Cardiac muscle cell (in vitro differentiated cells and primary cell): ENCODE measurements at regions not wholly inside any gene's neighbourhood (a gene's known extent, or its start where the extent isn't known, plus 50 kb on each side); places are given as distances from the start of the nearest gene placed in this dataset.
"Not testable (repeated sequence)": the region's sequence is repeated elsewhere in the genome, so short reads cannot be mapped to it uniquely, and the experiment has no call there.

Experiments used
- DNase-seq, 2 donors: peaks; one replicate each; pipeline versions ENCODE4 v3.0.0 to v3.0.0-alpha.2; 2010 to 2017; ENCODE audit warnings: low read depth in 1 of 2, low spot score in 1 of 2
- H3K27ac ChIP-seq: fragments of 200-600 bp; sonication (generic); 2 replicates; pipeline ENCODE4 v1.5.1; 2016
- H3K27me3 ChIP-seq: fragments of 200-600 bp; sonication (generic); 2 replicates; pipeline ENCODE4 v1.6.0; 2016; ENCODE audit warnings: control low read depth
- H3K36me3 ChIP-seq: fragments of 200-600 bp; sonication (generic); 2 replicates; pipeline ENCODE4 v1.5.1; 2016; ENCODE audit warnings: control low read depth
- H3K4me1 ChIP-seq: fragments of 200-600 bp; sonication (generic); 2 replicates; pipeline ENCODE4 v1.8.1; 2017; ENCODE audit warnings: low read depth, mild to moderate bottlenecking, mixed run types
- H3K4me3 ChIP-seq: fragments of 200-600 bp; sonication (generic); 2 replicates; pipeline ENCODE4 v1.5.1; 2016; ENCODE audit warnings: mild to moderate bottlenecking
- H3K9me3 ChIP-seq: fragments of 200-600 bp; sonication (generic); 2 replicates; pipeline ENCODE4 v1.5.1; 2017; ENCODE audit warnings: low read depth, mild to moderate bottlenecking, control low read depth
- CTCF ChIP-seq: IDR thresholded peaks from 2 replicates; pipeline ENCODE4 v1.5.1; 2012; ENCODE audit warnings: low read depth, mild to moderate bottlenecking, low read length

DNA sequence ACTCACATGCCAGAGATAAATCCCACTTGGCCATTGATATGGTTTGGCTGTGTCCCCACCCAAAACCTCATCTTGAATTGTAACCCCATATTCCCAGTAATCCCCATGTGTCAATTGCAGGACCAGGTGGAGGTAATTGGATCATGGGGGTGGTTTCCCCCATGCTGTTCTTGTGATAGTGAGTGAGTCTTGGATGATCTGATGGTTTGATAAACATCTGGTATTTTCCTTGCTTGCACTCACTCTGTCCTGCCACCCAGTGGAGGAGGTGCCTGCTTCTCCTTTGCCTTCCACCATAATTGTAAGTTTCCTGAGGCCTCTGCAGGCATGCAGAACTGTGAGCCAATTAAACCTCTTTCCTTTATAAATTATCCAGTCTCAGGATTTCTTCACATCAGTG is 50.4 kb upstream of the B3GAT2 start:
- H3K27me3 ChIP-seq, DNase-seq, H3K9me3 ChIP-seq, H3K36me3 ChIP-seq, H3K4me1 ChIP-seq, H3K27ac ChIP-seq, H3K4me3 ChIP-seq: not testable (repeated sequence)

GRCh38 chr6:71011871-71012371 is 55.1 kb upstream of the B3GAT2 start:
- H3K9me3 ChIP-seq: no peaks in the 10 kb centered on the region
- H3K27ac ChIP-seq: no peak overlapping the region
- DNase-seq: no peak
- TF ChIP-seq CTCF: no peak
- H3K27me3 ChIP-seq: no peaks in the 10 kb centered on the region
- H3K4me3 ChIP-seq: no peak overlapping the region
- H3K36me3 ChIP-seq: no peaks in the 10 kb centered on the region
- H3K4me1 ChIP-seq: no peaks in the 10 kb centered on the region

- H3K36me3 ChIP-seq: no peaks in the 10 kb centered on the region
- TF ChIP-seq CTCF: peak; percentile 81
- no peak overlapping the region for H3K4me3 ChIP-seq
- H3K27ac ChIP-seq: no peak overlapping the region
- no peaks in the 10 kb centered on the region for H3K4me1 ChIP-seq
- H3K27me3 ChIP-seq: no peaks in the 10 kb centered on the region
- no peaks in the 10 kb centered on the region for H3K9me3 ChIP-seq
- peak; percentile 67 to 70 for DNase-seq
These were observed 56.1 kb upstream of the B3GAT2 start for GRCh38 chr6:71012866-71013469.

- H3K36me3 ChIP-seq: no peaks in the 10 kb centered on the region
- no peak overlapping the region for H3K27ac ChIP-seq
- no peak for DNase-seq
- no peaks in the 10 kb centered on the region for H3K27me3 ChIP-seq
- no peaks in the 10 kb centered on the region for H3K4me1 ChIP-seq
- H3K4me3 ChIP-seq: no peak overlapping the region
- no peaks in the 10 kb centered on the region for H3K9me3 ChIP-seq
- TF ChIP-seq CTCF: no peak
These were observed 58.5 kb upstream of the B3GAT2 start for GRCh38 chr6:71015392-71015791.

DNA sequence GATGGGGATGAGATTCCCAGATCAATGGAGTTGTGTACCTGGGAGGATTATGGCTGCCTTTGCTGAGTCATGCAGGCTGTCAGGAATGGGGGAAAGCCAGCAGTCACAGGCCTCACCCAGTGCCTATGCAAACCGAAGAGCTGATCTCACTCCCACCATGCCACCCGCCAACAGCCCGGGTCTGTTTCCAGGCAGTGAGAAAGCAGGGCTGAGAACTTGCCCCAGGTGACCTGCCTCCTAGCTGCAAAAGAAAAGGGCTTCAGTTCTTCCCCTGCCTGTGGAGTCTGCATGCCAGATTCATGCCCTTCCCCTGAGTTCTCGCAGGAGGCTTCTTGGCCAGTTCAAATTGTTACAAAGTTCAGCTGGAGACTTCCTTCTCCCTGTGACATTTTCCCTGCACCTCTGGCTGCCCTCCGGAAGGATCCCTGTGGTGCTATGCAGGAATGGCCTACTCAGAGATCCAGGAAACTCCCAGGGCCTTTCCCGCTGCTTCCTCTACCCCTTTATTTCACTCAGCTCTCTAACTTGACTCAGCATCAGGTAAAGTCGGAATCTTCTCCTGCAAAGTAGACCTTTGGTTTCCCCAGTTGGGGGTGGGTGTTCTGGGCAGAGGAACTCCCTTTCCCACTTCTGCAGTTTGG is 71.5 kb upstream of the B3GAT2 start:
- H3K27ac ChIP-seq: no peak overlapping the region
- DNase-seq: no peak
- no peak overlapping the region for H3K4me3 ChIP-seq
- no peaks in the 10 kb centered on the region for H3K4me1 ChIP-seq
- no peaks in the 10 kb centered on the region for H3K9me3 ChIP-seq
- TF ChIP-seq CTCF: no peak
- H3K36me3 ChIP-seq: no peaks in the 10 kb centered on the region
- H3K27me3 ChIP-seq: no peaks in the 10 kb centered on the region

DNA sequence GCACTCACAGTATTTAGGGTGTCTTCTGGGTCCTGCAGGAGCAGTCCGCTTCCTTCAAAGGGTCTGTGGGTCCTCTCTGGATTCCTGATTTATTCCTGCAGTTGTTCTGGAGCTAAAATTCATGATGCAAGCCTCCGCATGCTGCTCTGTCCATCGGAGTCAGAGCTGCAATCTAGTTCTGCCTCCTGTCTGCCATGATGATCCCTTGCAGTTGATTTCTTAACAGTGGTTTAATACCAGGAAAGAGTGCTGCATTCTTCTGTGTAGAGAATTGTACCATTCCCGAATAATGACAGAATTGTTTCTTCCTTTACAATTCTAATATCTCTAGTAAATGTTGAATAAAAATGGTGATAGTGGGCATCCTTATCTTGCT is 72.0 kb upstream of the B3GAT2 start:
- Histone ChIP-seq H3K27ac (no peak overlapping the region), H3K36me3 (no peaks in the 10 kb centered on the region), H3K27me3 (no peaks in the 10 kb centered on the region), H3K4me3 (no peak overlapping the region), H3K4me1 (no peaks in the 10 kb centered on the region), H3K9me3 (no peaks in the 10 kb centered on the region)
- no peak for TF ChIP-seq CTCF
- no peak for DNase-seq
